AG09319 (cell line): ENCODE measurements at regions not wholly inside any gene's neighbourhood (a gene's known extent, or its start where the extent isn't known, plus 50 kb on each side); places are given as distances from the start of the nearest gene placed in this dataset.

ENCODE experiments used
- DNase-seq: peaks from one replicate; pipeline ENCODE4 v3.0.0-alpha.2; 2010; ENCODE audit warnings: low read depth; ENCODE audit errors: extremely low read depth
- TF ChIP-seq, protein P1 (sequence below): IDR thresholded peaks from 2 replicates; pipeline ENCODE4 v1.5.1; 2011; ENCODE audit warnings: low read depth, mild to moderate bottlenecking, inconsistent platforms, low read length, moderate library complexity

DNA sequence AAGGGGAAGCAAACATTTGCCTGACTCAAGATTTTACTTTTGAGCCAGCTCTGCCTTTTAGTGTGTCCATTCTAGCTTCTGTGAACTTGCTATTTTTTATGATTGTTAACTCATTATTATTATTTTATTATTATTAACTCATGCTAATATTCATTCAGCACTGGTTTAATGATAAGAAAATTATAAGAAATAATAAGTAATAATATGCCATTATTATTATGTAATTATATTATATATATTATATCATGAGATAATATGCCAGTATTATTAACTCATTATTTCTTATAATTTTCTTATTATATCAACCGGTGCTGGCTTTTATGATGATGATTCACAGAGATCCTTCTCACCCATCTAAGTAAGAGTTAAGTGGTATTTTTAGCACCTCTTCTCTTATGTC lies 79.3 kb upstream of the NPVF start:
- TF ChIP-seq, protein P1, sequence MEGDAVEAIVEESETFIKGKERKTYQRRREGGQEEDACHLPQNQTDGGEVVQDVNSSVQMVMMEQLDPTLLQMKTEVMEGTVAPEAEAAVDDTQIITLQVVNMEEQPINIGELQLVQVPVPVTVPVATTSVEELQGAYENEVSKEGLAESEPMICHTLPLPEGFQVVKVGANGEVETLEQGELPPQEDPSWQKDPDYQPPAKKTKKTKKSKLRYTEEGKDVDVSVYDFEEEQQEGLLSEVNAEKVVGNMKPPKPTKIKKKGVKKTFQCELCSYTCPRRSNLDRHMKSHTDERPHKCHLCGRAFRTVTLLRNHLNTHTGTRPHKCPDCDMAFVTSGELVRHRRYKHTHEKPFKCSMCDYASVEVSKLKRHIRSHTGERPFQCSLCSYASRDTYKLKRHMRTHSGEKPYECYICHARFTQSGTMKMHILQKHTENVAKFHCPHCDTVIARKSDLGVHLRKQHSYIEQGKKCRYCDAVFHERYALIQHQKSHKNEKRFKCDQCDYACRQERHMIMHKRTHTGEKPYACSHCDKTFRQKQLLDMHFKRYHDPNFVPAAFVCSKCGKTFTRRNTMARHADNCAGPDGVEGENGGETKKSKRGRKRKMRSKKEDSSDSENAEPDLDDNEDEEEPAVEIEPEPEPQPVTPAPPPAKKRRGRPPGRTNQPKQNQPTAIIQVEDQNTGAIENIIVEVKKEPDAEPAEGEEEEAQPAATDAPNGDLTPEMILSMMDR, result no peak
- DNase-seq, result no peak

GRCh38 chr7:25308246-25308645 lies 80.0 kb upstream of the NPVF start:
- DNase-seq, result no peak
- TF ChIP-seq, protein P1, result no peak

- DNase-seq, result no peak
- TF ChIP-seq, protein P1, result no peak
These were observed 80.8 kb upstream of the NPVF start for GRCh38 chr7:25308906-25309705.

GRCh38 chr7:25310896-25311295 lies 82.6 kb upstream of the NPVF start:
- DNase-seq, result no peak
- TF ChIP-seq, protein P1, result no peak

DNA sequence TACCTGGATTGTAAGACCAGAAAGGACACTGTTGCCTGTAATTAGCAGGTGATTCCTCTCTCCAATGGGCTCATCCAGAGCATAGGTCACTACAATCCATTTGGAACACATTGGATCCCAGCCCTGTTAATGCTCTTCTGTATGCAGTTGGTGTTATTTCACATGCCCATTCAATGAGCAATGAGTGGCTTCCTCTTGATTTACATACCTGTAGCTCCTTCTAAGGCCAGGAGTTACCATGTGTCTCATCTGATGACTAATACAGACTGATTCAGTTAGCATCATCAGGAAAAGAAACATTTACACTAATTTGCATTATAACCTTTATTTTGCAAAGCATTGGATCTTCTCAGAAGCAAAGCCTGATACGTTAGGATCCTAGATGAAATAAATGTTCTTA lies 83.1 kb upstream of the NPVF start:
- TF ChIP-seq, protein P1, result no peak
- no peak for DNase-seq

DNA sequence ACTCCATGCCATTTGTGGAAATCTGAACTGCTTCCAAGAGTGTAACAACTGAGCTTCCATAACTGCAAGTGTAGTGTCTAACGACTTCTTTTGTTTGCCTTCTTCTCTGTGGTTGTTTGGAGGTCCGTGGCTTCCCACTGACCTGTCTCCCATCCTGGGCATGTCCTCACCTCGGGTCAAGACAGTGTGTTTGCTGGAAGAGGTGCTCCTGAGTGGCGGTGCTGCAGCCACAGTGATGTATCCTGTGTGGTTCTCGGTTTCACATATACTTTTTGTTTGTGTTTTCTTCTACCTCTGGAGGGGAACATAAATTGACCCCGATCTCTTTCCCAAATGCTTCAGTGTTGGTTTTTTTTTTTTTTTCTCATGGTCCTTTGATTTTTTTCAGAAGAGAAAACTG lies 84.7 kb upstream of the NPVF start:
- DNase-seq, result no peak
- TF ChIP-seq, protein P1, result no peak

DNA sequence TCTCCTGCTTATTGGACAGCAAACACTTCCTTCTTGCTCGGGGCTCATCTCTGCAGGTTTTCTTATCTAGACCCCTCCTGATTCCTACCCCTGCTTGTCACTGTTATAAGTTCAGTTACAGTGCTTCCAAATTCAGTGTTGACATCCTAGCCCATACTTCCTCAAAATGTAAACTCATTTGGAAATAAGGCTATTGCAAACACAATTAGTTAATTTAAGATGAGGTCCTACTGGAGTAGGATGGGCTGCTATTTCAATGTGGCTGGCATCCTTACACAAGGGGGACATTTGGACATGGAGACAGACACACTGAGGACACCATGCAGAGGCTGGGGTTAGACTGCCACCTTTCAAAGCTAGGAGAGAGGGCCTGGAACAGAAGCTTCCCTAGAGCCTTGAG lies 85.2 kb upstream of the NPVF start:
- no peak for DNase-seq
- TF ChIP-seq, protein P1, result no peak
